ENCODE measurements at regions not wholly inside any gene's neighbourhood (a gene's known extent, or its start where the extent isn't known, plus 50 kb on each side); places are given as distances from the start of the nearest gene placed in this dataset.

GRCh38 chr20:61115364-61116065 is 136.5 kb upstream of the CDH4 start:
- Histone ChIP-seq H3K27ac (ENCODE audit: low read depth in 2 of 2, low read length in 1 of 2) (no peak overlapping the region), H3K4me1 (ENCODE audit: control insufficient read depth in 1 of 2, insufficient read depth in 2 of 2, low read depth in 1 of 2, low read length in 1 of 2) (no peaks in the 10 kb centered on the region), H3K27me3 (ENCODE audit: insufficient read depth) (no peaks in the 10 kb centered on the region), H3K4me2 (no peak overlapping the region), H4K20me1 (ENCODE audit: insufficient read depth) (no peaks in the 10 kb centered on the region), H3K79me2 (ENCODE audit: insufficient read depth) (no peaks in the 10 kb centered on the region), H3K9me3 (no peaks in the 10 kb centered on the region), H3F3A (replicated peaks; ENCODE audit: insufficient read depth) (no peaks in the 10 kb centered on the region), H2AFZ (ENCODE audit: low read depth) (no peak overlapping the region), H3K4me3 (ENCODE audit: low read depth in 2 of 2, low read length in 1 of 2) (no peak overlapping the region), H3K36me3 (replicated peaks in 1 of 2; ENCODE audit: control insufficient read depth in 1 of 2, insufficient read depth in 2 of 2, low read length in 1 of 2) (no peaks in the 10 kb centered on the region), H3K9ac (no peak overlapping the region), H3K9me2 (no peaks in the 10 kb centered on the region)
- 19% methylated on average over 8 of the region's 8 CpGs for WGBS (ENCODE audit: low lambda C conversion rate)
- POLR2A ChIA-PET, result no interaction called here
- TF ChIP-seq TEAD4 (IDR thresholded peaks at IDR 0.05; ENCODE audit: borderline replicate concordance, insufficient read depth) (no peak), MEF2A (IDR thresholded peaks at IDR 0.05; ENCODE audit: borderline replicate concordance, low read depth) (no peak), YY1 (IDR thresholded peaks at IDR 0.05; ENCODE audit: low read depth) (no peak), NFIC (IDR thresholded peaks at IDR 0.05; ENCODE audit: borderline replicate concordance) (no peak), SMC3 (IDR thresholded peaks at IDR 0.05; ENCODE audit: low read depth, low read length) (no peak)
- TF ChIP-seq, protein P1, sequence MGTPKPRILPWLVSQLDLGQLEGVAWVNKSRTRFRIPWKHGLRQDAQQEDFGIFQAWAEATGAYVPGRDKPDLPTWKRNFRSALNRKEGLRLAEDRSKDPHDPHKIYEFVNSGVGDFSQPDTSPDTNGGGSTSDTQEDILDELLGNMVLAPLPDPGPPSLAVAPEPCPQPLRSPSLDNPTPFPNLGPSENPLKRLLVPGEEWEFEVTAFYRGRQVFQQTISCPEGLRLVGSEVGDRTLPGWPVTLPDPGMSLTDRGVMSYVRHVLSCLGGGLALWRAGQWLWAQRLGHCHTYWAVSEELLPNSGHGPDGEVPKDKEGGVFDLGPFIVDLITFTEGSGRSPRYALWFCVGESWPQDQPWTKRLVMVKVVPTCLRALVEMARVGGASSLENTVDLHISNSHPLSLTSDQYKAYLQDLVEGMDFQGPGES (IDR thresholded peaks at IDR 0.05; ENCODE audit: low read depth, low read length), result no peak
- CTCF ChIA-PET, result interaction anchor here (1.0 kb wide), 1 partner anchor 1058 kb away, joined by 3 read pairs; no protein-coding TSS in a partner anchor
- DNase-seq, result no peak

DNA sequence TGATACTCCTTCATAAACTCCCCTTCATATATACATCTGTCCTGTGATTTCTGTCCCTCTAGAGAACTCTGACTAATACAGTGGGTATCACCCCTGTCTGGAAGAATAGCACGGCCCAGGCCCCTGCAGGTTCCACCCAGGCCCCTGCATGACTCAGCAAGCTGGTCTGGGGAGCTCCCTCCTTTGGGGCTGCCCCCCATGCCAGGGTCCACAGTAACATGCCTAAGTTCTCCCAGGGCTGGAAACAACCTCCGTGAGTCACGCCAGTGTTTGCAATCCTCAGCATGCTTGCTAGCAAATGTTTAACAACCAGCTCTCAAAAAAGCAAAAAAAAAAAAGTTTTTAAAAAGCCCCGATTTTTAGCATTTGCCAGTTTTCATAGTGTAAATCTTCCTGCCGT is 134.3 kb upstream of the CDH4 start:
- Histone ChIP-seq H4K20me1 (ENCODE audit: insufficient read depth) (no peaks in the 10 kb centered on the region), H3K9me2 (no peaks in the 10 kb centered on the region), H3K79me2 (ENCODE audit: insufficient read depth) (no peaks in the 10 kb centered on the region), H3K27me3 (ENCODE audit: insufficient read depth) (no peaks in the 10 kb centered on the region), H3K9me3 (no peaks in the 10 kb centered on the region), H3K4me3 (ENCODE audit: low read depth in 2 of 2, low read length in 1 of 2) (no peak overlapping the region), H3K27ac (ENCODE audit: low read depth in 2 of 2, low read length in 1 of 2) (no peak overlapping the region), H3K4me2 (no peak overlapping the region), H2AFZ (ENCODE audit: low read depth) (no peak overlapping the region), H3K36me3 (replicated peaks in 1 of 2; ENCODE audit: control insufficient read depth in 1 of 2, insufficient read depth in 2 of 2, low read length in 1 of 2) (no peaks in the 10 kb centered on the region), H3K4me1 (ENCODE audit: control insufficient read depth in 1 of 2, insufficient read depth in 2 of 2, low read depth in 1 of 2, low read length in 1 of 2) (no peaks in the 10 kb centered on the region), H3F3A (replicated peaks; ENCODE audit: insufficient read depth) (no peaks in the 10 kb centered on the region), H3K9ac (no peak overlapping the region)
- 26% methylated on average over 5 of the region's 5 CpGs for WGBS (ENCODE audit: low lambda C conversion rate)
- POLR2A ChIA-PET, result no interaction called here
- CTCF ChIA-PET, result interaction anchor here (4.5 kb wide), 1 partner anchor 906 kb away, joined by 30 read pairs; no protein-coding TSS in a partner anchor
- TF ChIP-seq, protein P2, sequence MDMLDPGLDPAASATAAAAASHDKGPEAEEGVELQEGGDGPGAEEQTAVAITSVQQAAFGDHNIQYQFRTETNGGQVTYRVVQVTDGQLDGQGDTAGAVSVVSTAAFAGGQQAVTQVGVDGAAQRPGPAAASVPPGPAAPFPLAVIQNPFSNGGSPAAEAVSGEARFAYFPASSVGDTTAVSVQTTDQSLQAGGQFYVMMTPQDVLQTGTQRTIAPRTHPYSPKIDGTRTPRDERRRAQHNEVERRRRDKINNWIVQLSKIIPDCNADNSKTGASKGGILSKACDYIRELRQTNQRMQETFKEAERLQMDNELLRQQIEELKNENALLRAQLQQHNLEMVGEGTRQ (IDR thresholded peaks at IDR 0.05; ENCODE audit: borderline replicate concordance, low read depth, low read length), result no peak
- TF ChIP-seq GABPA (IDR thresholded peaks at IDR 0.05; ENCODE audit: low read depth) (no peak), MAX (IDR thresholded peaks at IDR 0.05; ENCODE audit: low read depth) (no peak), POLR2AphosphoS5 (IDR thresholded peaks at IDR 0.05; ENCODE audit: low read depth, low read length) (no peak), TAF1 (IDR thresholded peaks at IDR 0.05; ENCODE audit: borderline replicate concordance, low read depth, low read length) (no peak), FOXJ3 (CRISPR knock-in tag; IDR thresholded peaks at IDR 0.05) (no peak), SMC3 (IDR thresholded peaks at IDR 0.05; ENCODE audit: low read depth, low read length) (no peak), TEAD4 (IDR thresholded peaks at IDR 0.05; ENCODE audit: borderline replicate concordance, insufficient read depth) (no peak), RAD21 (IDR thresholded peaks at IDR 0.05; ENCODE audit: low read length) (no peak), CHD2 (IDR thresholded peaks at IDR 0.05; ENCODE audit: low read length, partially characterized antibody) (no peak), TCF12 (IDR thresholded peaks at IDR 0.05) (no peak), RXRA (IDR thresholded peaks at IDR 0.05; ENCODE audit: borderline replicate concordance, low read depth) (no peak), MXI1 (IDR thresholded peaks at IDR 0.05; ENCODE audit: low read depth, low read length) (no peak), CTCF (IDR thresholded peaks at IDR 0.05) (no peak), USF1 (IDR thresholded peaks at IDR 0.05; ENCODE audit: borderline replicate concordance, low read depth) (no peak), FOXM1 (IDR thresholded peaks at IDR 0.05; ENCODE audit: low read depth) (no peak)
- TF ChIP-seq, protein P1 (IDR thresholded peaks at IDR 0.05; ENCODE audit: low read depth, low read length), result no peak
- DNase-seq, result no peak

Data from SK-N-SH (cell line).